HFF-Myc (cell line): ENCODE measurements at regions not wholly inside any gene's neighbourhood (a gene's known extent, or its start where the extent isn't known, plus 50 kb on each side); places are given as distances from the start of the nearest gene placed in this dataset.
"Not testable (repeated sequence)": the region's sequence is repeated elsewhere in the genome, so short reads cannot be mapped to it uniquely, and the experiment has no call there.

Source experiments
- DNase-seq: peaks from one replicate; pipeline ENCODE4 v3.0.0-alpha.2; 2011; ENCODE audit warnings: low read depth; ENCODE audit errors: extremely low read depth
- H3K4me3 ChIP-seq: replicated peaks from 2 replicates; pipeline ENCODE4 v1.5.1; 2011; ENCODE audit warnings: low read depth, mild to moderate bottlenecking, control low read depth, low read length
- TF ChIP-seq, protein P1 (sequence below): IDR thresholded peaks from 2 replicates; pipeline ENCODE4 v1.5.1; 2012; ENCODE audit warnings: mild to moderate bottlenecking, low read depth, low read length, control low read depth; ENCODE audit errors: missing control alignments

- not testable (repeated sequence) for DNase-seq, H3K4me3 ChIP-seq
Observed at GRCh38 chr2:87194254-87194999, 172.8 kb upstream of the PLGLB1 start.

GRCh38 chr2:87196720-87197388 lies 175.2 kb upstream of the PLGLB1 start:
- DNase-seq, result not testable (repeated sequence)

DNA sequence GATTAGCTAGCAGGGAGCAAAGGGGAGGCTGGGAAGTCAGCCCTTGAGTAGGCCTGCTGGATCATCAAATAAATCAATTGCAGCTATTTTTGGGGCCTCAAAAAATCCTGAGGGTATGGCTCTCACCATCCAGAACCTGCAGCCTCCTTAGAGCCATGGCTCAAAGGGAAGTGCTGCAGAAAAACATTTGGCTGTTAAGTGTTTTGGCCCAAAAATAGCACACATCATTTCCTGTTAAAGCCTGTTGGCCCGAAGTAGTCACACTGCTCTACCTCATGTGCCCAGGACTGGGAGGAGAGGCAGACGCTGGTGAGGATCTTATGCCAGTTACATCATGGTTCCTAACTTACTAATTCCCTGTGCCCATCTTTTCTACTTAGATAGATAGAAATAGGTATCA lies 176.8 kb upstream of the PLGLB1 start:
- not testable (repeated sequence) for H3K4me3 ChIP-seq, DNase-seq

More at GRCh38 chr2:87196720-87197388, 175.2 kb upstream of the PLGLB1 start:
- not testable (repeated sequence) for H3K4me3 ChIP-seq

- DNase-seq, H3K4me3 ChIP-seq: not testable (repeated sequence)
Observed at GRCh38 chr2:87199228-87199627, 177.6 kb upstream of the PLGLB1 start.

DNA sequence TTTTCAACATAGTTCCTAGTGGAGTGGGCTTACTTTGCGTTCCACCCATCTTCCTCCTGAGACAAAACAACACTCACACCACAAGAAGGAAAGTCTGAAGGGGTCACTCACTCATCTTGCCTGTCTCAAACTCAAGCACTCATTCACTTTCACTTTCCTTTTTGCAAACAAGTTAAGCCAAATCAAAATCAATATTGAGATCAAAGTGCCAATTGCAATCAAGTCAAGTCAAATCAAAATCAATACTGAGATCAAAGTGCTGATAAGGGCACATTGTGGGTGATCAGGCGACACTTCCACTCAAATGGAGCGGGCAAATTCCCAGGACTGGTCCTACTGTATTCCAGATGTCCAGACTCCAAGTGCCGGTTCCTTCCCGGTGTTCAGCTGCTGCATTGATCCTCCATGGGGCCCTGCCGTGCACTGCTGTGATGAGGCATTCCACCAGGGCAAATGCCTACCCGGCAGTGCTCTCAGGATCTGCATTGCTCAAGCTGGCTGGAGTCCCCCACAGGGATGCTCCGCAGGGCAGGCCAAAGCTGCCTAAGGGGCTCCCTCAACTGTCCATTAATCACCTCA lies 183.0 kb upstream of the PLGLB1 start:
- not testable (repeated sequence) for DNase-seq, H3K4me3 ChIP-seq

- H3K4me3 ChIP-seq, DNase-seq: not testable (repeated sequence)
Observed at GRCh38 chr2:87212938-87213337, 191.3 kb upstream of the PLGLB1 start.

GRCh38 chr2:87217005-87217404 lies 195.4 kb upstream of the PLGLB1 start:
- not testable (repeated sequence) for H3K4me3 ChIP-seq, DNase-seq

DNA sequence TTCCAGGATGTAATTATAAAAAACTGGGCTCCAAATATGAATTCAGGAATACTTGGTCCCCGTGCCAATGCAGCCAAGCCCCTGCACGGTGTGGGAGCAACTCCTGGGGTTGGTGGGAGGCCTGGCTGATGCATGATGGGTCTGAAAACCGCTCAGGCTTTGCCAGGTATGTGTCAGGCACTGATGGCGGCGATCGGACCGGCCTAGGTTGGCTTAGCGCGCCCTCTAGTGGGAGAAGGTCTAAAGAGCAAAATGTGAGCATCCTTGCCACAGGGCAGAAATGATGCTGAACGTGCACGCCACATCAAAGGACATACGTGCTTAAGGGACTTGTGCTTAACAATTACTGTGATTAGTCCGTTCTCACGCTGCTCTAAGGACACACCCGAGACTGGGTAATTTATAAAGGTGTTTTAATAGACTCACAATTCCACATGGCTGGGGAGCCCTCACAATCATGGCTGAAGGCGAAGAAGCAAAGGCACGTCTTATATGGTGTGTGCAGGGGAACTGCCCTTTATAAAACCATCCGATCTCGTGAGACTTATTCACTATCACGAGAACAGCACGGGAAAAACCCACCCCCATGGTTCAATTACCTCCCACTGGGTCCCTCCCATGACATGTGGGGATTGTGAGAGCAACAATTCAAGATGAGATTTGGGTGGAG lies 196.2 kb upstream of the PLGLB1 start:
- TF ChIP-seq, protein P1, sequence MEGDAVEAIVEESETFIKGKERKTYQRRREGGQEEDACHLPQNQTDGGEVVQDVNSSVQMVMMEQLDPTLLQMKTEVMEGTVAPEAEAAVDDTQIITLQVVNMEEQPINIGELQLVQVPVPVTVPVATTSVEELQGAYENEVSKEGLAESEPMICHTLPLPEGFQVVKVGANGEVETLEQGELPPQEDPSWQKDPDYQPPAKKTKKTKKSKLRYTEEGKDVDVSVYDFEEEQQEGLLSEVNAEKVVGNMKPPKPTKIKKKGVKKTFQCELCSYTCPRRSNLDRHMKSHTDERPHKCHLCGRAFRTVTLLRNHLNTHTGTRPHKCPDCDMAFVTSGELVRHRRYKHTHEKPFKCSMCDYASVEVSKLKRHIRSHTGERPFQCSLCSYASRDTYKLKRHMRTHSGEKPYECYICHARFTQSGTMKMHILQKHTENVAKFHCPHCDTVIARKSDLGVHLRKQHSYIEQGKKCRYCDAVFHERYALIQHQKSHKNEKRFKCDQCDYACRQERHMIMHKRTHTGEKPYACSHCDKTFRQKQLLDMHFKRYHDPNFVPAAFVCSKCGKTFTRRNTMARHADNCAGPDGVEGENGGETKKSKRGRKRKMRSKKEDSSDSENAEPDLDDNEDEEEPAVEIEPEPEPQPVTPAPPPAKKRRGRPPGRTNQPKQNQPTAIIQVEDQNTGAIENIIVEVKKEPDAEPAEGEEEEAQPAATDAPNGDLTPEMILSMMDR, result peak; percentile 33
- not testable (repeated sequence) for DNase-seq

DNA sequence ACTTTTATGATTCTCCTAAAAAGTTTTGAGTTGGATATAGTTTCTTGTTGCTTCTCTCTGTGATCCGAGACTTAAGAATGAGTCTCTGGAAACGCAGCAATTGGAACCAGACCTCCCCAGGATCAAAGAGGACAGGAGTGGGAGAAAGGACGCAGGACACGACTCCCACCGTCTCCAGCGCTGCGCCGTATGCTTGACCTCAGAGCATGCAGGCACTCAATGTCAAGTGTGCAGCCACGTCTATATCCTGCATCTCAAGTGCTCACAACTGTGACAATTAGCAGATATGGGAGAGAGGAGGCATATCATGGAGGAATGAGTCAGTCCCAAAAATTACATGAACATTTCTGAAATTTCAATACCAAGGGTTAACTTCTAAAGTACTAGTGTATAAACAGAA lies 199.0 kb upstream of the PLGLB1 start:
- not testable (repeated sequence) for DNase-seq, H3K4me3 ChIP-seq

More for the DNA sequence above, 196.2 kb upstream of the PLGLB1 start:
- H3K4me3 ChIP-seq, result not testable (repeated sequence)

GRCh38 chr2:87222131-87222530 lies 200.5 kb upstream of the PLGLB1 start:
- DNase-seq, result not testable (repeated sequence)

GRCh38 chr2:87223873-87224272 lies 202.2 kb upstream of the PLGLB1 start:
- not testable (repeated sequence) for H3K4me3 ChIP-seq, DNase-seq

More at GRCh38 chr2:87222131-87222530, 200.5 kb upstream of the PLGLB1 start:
- H3K4me3 ChIP-seq, result not testable (repeated sequence)

GRCh38 chr2:87229091-87229689 lies 207.5 kb upstream of the PLGLB1 start:
- DNase-seq, result not testable (repeated sequence)

GRCh38 chr2:87229964-87230363 lies 208.3 kb upstream of the PLGLB1 start:
- not testable (repeated sequence) for H3K4me3 ChIP-seq, DNase-seq

More at GRCh38 chr2:87229091-87229689, 207.5 kb upstream of the PLGLB1 start:
- TF ChIP-seq, protein P1, result peak; percentile 35
- not testable (repeated sequence) for H3K4me3 ChIP-seq

DNA sequence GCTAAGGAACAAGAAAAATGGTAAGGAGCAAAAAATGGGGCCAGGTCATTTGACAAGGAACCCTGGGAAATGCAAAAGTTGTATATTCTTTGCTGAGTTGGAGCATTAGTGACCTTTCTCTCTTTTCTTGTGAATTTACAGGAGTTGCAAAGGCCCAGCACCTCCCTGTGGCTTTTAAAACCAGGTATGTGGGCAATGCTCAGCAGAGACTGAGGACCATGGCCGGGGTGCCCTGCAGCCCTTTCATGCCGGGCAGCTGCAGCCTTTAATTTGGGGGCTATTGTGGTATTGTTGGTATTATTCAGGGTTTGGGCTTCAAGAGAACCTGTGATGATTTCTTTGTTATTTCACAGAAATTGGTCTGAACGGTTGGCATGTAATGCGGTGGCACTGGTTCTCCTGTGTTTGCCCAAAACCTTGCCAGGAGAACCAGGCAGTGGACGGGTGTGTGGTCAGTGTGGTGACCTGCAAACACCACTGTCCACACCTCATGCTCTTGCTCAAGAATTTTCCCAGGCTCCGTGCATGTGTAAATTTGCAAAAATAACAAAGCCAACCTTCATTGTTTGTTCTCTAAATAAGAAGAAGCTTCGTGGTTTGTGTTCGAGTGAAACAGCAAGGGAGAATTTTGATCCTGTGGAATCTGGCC lies 213.8 kb upstream of the PLGLB1 start:
- not testable (repeated sequence) for H3K4me3 ChIP-seq, DNase-seq
